H54 (cell line): ENCODE measurements at regions not wholly inside any gene's neighbourhood (a gene's known extent, or its start where the extent isn't known, plus 50 kb on each side); places are given as distances from the start of the nearest gene placed in this dataset.
"Not testable (repeated sequence)": the region's sequence is repeated elsewhere in the genome, so short reads cannot be mapped to it uniquely, and the experiment has no call there.

Experiments
- DNase-seq: peaks from one replicate; pipeline ENCODE4 v3.0.0; 2011; ENCODE audit warnings: low spot score, mixed read lengths; ENCODE audit not compliant: insufficient read length
- FAIRE-seq: peaks from 3 replicates; lab custom pipeline; 2011; peaks lifted over from hg19 to GRCh38; lab: Jason Lieb, UNC
- POLR2A ChIP-seq: IDR thresholded peaks from 2 replicates; pipeline ENCODE4 v1.6.1; 2011; ENCODE audit warnings: low read depth, mild to moderate bottlenecking, low read length

GRCh38 chr12:47359310-47360092 is 279.7 kb upstream of the AMIGO2 start:
- no peak for TF ChIP-seq POLR2A
- DNase-seq = no peak
- FAIRE-seq = no peak

GRCh38 chr12:47357006-47357405 is 277.2 kb upstream of the AMIGO2 start:
- DNase-seq, FAIRE-seq: not testable (repeated sequence)

- no peak for TF ChIP-seq POLR2A
These were observed 276.5 kb upstream of the AMIGO2 start for GRCh38 chr12:47356129-47356700.

GRCh38 chr12:47353508-47353907 is 273.7 kb upstream of the AMIGO2 start:
- DNase-seq = no peak
- FAIRE-seq = no peak
- no peak for TF ChIP-seq POLR2A

More at GRCh38 chr12:47356129-47356700, 276.5 kb upstream of the AMIGO2 start:
- DNase-seq (no peak), FAIRE-seq (no peak)

- no peak for FAIRE-seq
- no peak for TF ChIP-seq POLR2A
- DNase-seq = no peak
These were observed 272.3 kb upstream of the AMIGO2 start for GRCh38 chr12:47352067-47352466.

GRCh38 chr12:47351526-47351925 is 271.8 kb upstream of the AMIGO2 start:
- FAIRE-seq = no peak
- no peak for TF ChIP-seq POLR2A

GRCh38 chr12:47350062-47350408 is 270.3 kb upstream of the AMIGO2 start:
- DNase-seq = no peak
- TF ChIP-seq POLR2A = no peak
- no peak for FAIRE-seq

More at GRCh38 chr12:47351526-47351925, 271.8 kb upstream of the AMIGO2 start:
- no peak for DNase-seq

GRCh38 chr12:47349137-47350061 is 269.6 kb upstream of the AMIGO2 start:
- DNase-seq (no peak), FAIRE-seq (no peak)
- TF ChIP-seq POLR2A = no peak

GRCh38 chr12:47348206-47348605 is 268.4 kb upstream of the AMIGO2 start:
- DNase-seq = no peak
- TF ChIP-seq POLR2A = no peak
- FAIRE-seq = no peak

- FAIRE-seq (no peak), DNase-seq (no peak)
- TF ChIP-seq POLR2A = no peak
These were observed 266.7 kb upstream of the AMIGO2 start for GRCh38 chr12:47346251-47347019.

- DNase-seq = peak; percentile 12
- TF ChIP-seq POLR2A = no peak
- FAIRE-seq = peak; percentile 85
These were observed 264.2 kb upstream of the AMIGO2 start for GRCh38 chr12:47343684-47344567.

- no peak for DNase-seq
- peak; percentile 20 for FAIRE-seq
- TF ChIP-seq POLR2A = no peak
These were observed 260.8 kb upstream of the AMIGO2 start for GRCh38 chr12:47340411-47341015.
